HUES6 (cell line): ENCODE measurements at regions not wholly inside any gene's neighbourhood (a gene's known extent, or its start where the extent isn't known, plus 50 kb on each side); places are given as distances from the start of the nearest gene placed in this dataset.

Experiments used
- H3K27ac ChIP-seq: 2 replicates; pipeline ENCODE4 v1.7.0; 2013; ENCODE audit warnings: low read depth, mild to moderate bottlenecking, low read length, inconsistent platforms
- H3K27me3 ChIP-seq: 2 replicates; pipeline ENCODE4 v1.6.1; 2013; ENCODE audit warnings: low read length; ENCODE audit not compliant: control insufficient read depth, insufficient read depth
- H3K36me3 ChIP-seq: 2 replicates; pipeline ENCODE4 v1.6.1; 2013; ENCODE audit warnings: low read length; ENCODE audit not compliant: control insufficient read depth, insufficient read depth
- H3K4me1 ChIP-seq: 2 replicates; pipeline ENCODE4 v1.6.1; 2013; ENCODE audit warnings: low read length; ENCODE audit not compliant: control insufficient read depth, insufficient read depth
- H3K4me3 ChIP-seq: 2 replicates; pipeline ENCODE4 v1.5.1; 2013; ENCODE audit warnings: low read depth, low read length
- H3K9ac ChIP-seq: one replicate; pipeline ENCODE4 v1.6.1; 2013; ENCODE audit warnings: mild to moderate bottlenecking, low read length
- H3K9me3 ChIP-seq: 2 replicates; pipeline ENCODE4 v1.6.1; 2013; ENCODE audit warnings: low read depth, low read length; ENCODE audit not compliant: control insufficient read depth, insufficient read depth

DNA sequence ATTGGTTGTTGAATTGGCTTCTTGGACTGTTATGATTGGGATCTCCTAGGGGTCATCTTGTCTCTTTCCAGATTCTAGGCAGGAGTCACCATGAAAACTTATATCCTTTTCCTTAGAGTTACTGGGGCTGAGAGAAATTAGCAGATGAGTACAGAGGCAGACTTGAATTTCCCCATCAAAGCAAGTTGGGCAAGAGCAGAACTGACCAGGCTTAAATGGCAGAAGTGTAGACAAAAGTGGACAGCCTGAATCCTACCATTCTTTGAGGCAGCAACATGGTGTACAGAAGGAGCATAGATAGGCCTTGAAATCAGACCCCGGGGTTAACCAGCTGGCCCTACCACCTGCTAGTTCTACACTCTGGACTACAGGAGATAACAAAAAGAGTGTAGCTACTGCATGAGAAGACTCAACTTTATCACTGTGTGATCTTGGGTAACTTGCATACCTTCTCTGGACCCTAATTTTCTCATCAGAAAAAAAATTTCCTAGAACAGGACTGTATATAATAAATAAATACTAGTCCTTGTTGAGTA is 427.4 kb upstream of the CADM1 start:
- Histone ChIP-seq H3K4me3 (no peak overlapping the region), H3K27ac (no peak overlapping the region), H3K9ac (no peak overlapping the region), H3K36me3 (no peaks in the 10 kb centered on the region), H3K9me3 (no peaks in the 10 kb centered on the region), H3K27me3 (peaks cover 5% of the 10 kb centered on the region; the same call in 1 of the 2 replicates), H3K4me1 (peaks cover 14% of the 10 kb centered on the region)

- H3K9ac ChIP-seq, result no peak overlapping the region
- no peaks in the 10 kb centered on the region for H3K9me3 ChIP-seq
- H3K4me3 ChIP-seq, result no peak overlapping the region
- H3K27ac ChIP-seq, result no peak overlapping the region
- H3K36me3 ChIP-seq, result no peaks in the 10 kb centered on the region
- peaks cover 5% of the 10 kb centered on the region; the same call in 1 of the 2 replicates for H3K27me3 ChIP-seq
- peaks cover 14% of the 10 kb centered on the region for H3K4me1 ChIP-seq
Observed at GRCh38 chr11:115930886-115931547, 426.8 kb upstream of the CADM1 start.

- no peak overlapping the region for H3K4me3 ChIP-seq
- no peak overlapping the region for H3K27ac ChIP-seq
- H3K36me3 ChIP-seq, result no peaks in the 10 kb centered on the region
- H3K27me3 ChIP-seq, result peaks cover 5% of the 10 kb centered on the region; the same call in 1 of the 2 replicates
- H3K9me3 ChIP-seq, result no peaks in the 10 kb centered on the region
- no peak overlapping the region for H3K9ac ChIP-seq
- peaks cover 14% of the 10 kb centered on the region for H3K4me1 ChIP-seq
Observed at GRCh38 chr11:115930291-115930690, 426.1 kb upstream of the CADM1 start.

DNA sequence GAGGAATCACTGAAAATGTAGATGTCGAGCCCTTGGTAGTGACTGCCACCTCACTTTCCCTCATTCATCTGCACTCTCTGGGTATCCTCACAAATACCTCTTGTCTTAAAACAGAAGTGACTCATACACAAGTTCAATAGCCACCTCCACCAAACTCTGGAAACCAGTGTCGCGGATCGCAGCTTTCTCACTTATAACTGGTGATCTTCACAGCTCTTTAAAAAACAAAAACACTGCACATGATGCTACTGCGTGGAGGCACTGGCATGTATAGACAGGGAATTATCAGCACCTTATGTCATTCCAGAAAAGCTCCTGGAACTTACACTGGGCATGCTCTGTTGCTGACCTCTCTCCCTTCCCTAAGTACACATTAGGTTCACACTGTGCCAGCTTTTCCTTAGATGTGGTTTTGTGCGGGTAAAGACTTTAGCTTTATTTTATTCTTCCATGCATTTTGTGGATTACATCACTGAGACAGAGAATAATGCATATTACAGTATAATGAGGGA is 425.5 kb upstream of the CADM1 start:
- H3K4me1 ChIP-seq, result peaks cover 14% of the 10 kb centered on the region
- H3K27me3 ChIP-seq, result peaks cover 5% of the 10 kb centered on the region; the same call in 1 of the 2 replicates
- no peak overlapping the region for H3K9ac ChIP-seq
- no peak overlapping the region for H3K4me3 ChIP-seq
- H3K9me3 ChIP-seq, result no peaks in the 10 kb centered on the region
- no peak overlapping the region for H3K27ac ChIP-seq
- no peaks in the 10 kb centered on the region for H3K36me3 ChIP-seq

DNA sequence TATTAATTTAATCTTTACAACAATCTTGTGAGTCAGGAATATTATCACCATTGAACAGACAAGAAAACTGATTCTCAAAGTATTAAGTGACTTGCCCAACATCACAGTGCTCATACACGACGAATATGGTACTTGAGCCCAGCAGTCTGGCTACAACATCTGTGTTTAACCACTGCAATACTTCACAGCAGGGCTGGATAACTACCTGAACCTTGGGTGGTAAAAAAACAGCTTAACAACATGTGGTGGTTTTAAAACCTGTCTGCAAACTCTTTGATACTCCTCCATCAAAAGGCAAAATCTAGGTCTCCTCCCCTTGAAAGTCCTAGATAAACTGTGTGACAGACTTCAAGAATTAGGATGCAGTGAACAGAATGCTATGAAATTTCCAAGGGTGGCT is 424.6 kb upstream of the CADM1 start:
- Histone ChIP-seq H3K4me1 (peaks cover 14% of the 10 kb centered on the region), H3K4me3 (no peak overlapping the region), H3K9me3 (no peaks in the 10 kb centered on the region), H3K27me3 (peaks cover 5% of the 10 kb centered on the region; the same call in 1 of the 2 replicates), H3K27ac (no peak overlapping the region), H3K9ac (no peak overlapping the region), H3K36me3 (no peaks in the 10 kb centered on the region)

GRCh38 chr11:115927823-115928329 is 423.7 kb upstream of the CADM1 start:
- no peaks in the 10 kb centered on the region for H3K36me3 ChIP-seq
- H3K27ac ChIP-seq, result no peak overlapping the region
- H3K4me3 ChIP-seq, result no peak overlapping the region
- no peaks in the 10 kb centered on the region for H3K9me3 ChIP-seq
- H3K4me1 ChIP-seq, result peaks cover 14% of the 10 kb centered on the region
- H3K9ac ChIP-seq, result no peak overlapping the region
- H3K27me3 ChIP-seq, result peaks cover 3% of the 10 kb centered on the region; the same call in 1 of the 2 replicates

DNA sequence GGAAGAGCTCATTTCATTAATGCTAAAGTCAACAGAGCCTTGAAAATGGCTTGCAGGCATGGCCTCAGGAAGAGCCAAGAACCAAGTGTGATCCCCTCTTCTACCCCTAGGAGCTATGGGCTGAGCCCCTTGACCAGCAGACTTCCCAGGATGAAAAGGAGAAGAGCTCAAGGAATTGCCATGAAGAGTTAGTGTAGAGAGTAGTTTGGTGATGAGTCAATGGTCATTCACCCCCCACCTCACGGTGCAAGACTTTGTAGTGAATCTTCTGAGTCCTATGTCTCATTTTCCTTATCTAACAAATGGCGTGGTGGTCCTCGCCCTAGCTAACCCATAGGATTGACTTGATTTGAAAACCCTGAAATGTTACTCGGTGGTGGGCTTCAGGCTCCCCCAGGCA is 422.4 kb upstream of the CADM1 start:
- Histone ChIP-seq H3K9ac (no peak overlapping the region), H3K27ac (no peak overlapping the region), H3K4me3 (no peak overlapping the region), H3K27me3 (peaks cover 7% of the 10 kb centered on the region), H3K9me3 (no peaks in the 10 kb centered on the region), H3K4me1 (peaks cover 14% of the 10 kb centered on the region), H3K36me3 (no peaks in the 10 kb centered on the region)

DNA sequence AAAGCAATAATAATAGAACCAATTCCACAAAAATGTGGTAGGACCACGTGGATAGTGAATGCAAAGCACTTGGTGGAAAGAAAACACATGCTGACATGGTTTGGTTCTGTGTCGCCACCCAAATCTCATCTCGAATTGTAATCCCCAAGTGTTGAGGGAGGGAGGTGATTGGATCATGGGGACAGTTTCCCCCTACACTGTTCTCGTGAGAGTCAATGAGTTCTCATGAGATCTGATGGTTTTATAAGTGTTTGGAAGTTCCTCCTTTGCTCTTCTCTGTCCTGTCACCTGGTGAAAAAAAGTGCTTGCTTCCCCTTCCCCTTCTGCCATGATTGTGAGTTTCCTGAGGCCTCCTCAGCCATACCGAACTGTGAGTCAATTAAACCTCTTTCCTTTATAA is 421.9 kb upstream of the CADM1 start:
- Histone ChIP-seq H3K9me3 (no peaks in the 10 kb centered on the region), H3K27ac (no peak overlapping the region), H3K36me3 (no peaks in the 10 kb centered on the region), H3K27me3 (peaks cover 10% of the 10 kb centered on the region), H3K4me3 (no peak overlapping the region), H3K4me1 (peaks cover 14% of the 10 kb centered on the region), H3K9ac (no peak overlapping the region)

DNA sequence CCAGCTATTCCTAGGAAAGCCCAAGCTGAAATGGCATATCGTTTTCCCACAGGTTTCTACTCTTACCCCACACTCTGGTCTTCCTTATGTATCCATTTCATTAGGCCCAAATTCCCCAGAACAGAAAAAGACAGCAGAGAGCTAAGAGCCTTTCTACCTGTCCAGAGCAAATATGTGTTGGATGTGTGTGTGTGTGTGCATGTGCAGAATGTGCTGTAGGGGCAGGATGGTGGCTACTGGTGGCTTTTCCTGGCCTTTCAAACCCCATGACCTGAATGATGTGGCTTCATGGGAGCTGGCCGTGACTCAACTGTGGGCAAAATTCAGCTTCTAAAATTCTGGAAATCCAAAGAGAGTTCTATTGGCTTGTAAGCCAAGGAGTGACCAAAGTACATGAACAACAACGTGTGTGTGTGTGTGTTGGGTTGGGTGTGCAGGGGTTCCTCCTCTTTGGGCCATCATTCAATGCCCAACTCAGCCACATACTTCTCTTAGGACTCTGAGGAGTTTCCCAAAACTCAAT is 421.4 kb upstream of the CADM1 start:
- Histone ChIP-seq H3K4me3 (no peak overlapping the region), H3K36me3 (no peaks in the 10 kb centered on the region), H3K9me3 (no peaks in the 10 kb centered on the region), H3K27me3 (peaks cover 10% of the 10 kb centered on the region), H3K9ac (no peak overlapping the region), H3K27ac (no peak overlapping the region), H3K4me1 (peaks cover 8% of the 10 kb centered on the region)

- no peaks in the 10 kb centered on the region for H3K36me3 ChIP-seq
- H3K4me1 ChIP-seq, result peaks cover 3% of the 10 kb centered on the region; the same call in 1 of the 2 replicates
- H3K27ac ChIP-seq, result no peak overlapping the region
- H3K4me3 ChIP-seq, result no peak overlapping the region
- H3K27me3 ChIP-seq, result peaks cover 10% of the 10 kb centered on the region
- H3K9ac ChIP-seq, result no peak overlapping the region
- no peaks in the 10 kb centered on the region for H3K9me3 ChIP-seq
Observed at GRCh38 chr11:115924744-115925567, 420.7 kb upstream of the CADM1 start.
